A673 (cell line): ENCODE measurements at regions not wholly inside any gene's neighbourhood (a gene's known extent, or its start where the extent isn't known, plus 50 kb on each side); places are given as distances from the start of the nearest gene placed in this dataset.

Experiments used
- EZH2 ChIP-seq: fragments of 200-600 bp; sonication (generic); IDR thresholded peaks from 2 replicates; pipeline ENCODE4 v1.6.1; 2017; ENCODE audit warnings: borderline replicate concordance, low read depth, mild to moderate bottlenecking, mixed read lengths, antibody characterized with exemption, low read length; ENCODE audit not compliant: poor library complexity, severe bottlenecking
- TF ChIP-seq, protein P1 (sequence below): fragments of 300-800, 200-600 bp; sonication (generic); conservative IDR thresholded peaks from 2 replicates; pipeline ENCODE4 v1.5.1; 2017; ENCODE audit warnings: low read depth, mild to moderate bottlenecking, antibody characterized with exemption, low read length, moderate library complexity, mixed read lengths

DNA sequence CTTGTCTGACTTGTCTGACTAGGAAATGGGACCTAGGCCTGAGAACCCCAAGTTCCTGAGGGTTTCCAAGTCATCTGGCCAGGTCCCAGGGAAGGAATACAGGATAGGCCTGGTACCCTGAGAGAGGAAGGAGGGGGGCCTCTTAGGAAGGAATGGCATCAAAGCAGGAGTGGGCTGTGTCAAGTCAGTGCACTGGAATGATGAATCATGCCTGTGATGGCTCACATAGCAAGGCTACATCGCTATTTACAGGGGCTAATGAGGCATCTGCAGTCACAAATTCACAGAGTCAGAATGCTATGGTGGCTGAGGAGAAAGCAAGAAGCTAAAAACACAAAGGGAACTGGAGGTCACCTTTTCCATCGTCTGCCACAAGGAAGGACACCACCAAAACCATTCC is 247.3 kb downstream of the NXPE2 start:
- TF ChIP-seq, protein P1, sequence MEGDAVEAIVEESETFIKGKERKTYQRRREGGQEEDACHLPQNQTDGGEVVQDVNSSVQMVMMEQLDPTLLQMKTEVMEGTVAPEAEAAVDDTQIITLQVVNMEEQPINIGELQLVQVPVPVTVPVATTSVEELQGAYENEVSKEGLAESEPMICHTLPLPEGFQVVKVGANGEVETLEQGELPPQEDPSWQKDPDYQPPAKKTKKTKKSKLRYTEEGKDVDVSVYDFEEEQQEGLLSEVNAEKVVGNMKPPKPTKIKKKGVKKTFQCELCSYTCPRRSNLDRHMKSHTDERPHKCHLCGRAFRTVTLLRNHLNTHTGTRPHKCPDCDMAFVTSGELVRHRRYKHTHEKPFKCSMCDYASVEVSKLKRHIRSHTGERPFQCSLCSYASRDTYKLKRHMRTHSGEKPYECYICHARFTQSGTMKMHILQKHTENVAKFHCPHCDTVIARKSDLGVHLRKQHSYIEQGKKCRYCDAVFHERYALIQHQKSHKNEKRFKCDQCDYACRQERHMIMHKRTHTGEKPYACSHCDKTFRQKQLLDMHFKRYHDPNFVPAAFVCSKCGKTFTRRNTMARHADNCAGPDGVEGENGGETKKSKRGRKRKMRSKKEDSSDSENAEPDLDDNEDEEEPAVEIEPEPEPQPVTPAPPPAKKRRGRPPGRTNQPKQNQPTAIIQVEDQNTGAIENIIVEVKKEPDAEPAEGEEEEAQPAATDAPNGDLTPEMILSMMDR, result no peak
- no peak for TF ChIP-seq EZH2
